Endothelial cell of umbilical vein (primary cell): ENCODE measurements at regions not wholly inside any gene's neighbourhood (a gene's known extent, or its start where the extent isn't known, plus 50 kb on each side); places are given as distances from the start of the nearest gene placed in this dataset.

Experiments
- EZH2 ChIP-seq: IDR thresholded peaks from 2 replicates; pipeline ENCODE4 v1.6.1; 2012; ENCODE audit warnings: borderline replicate concordance, low read depth, mild to moderate bottlenecking, moderate library complexity, low read length, inconsistent platforms; ENCODE audit not compliant: severe bottlenecking
- FOS ChIP-seq: IDR thresholded peaks from 2 replicates; pipeline ENCODE4 v1.6.1; 2011; ENCODE audit warnings: mild to moderate bottlenecking, low read length, moderate library complexity, borderline replicate concordance; ENCODE audit not compliant: insufficient read depth
- GATA2 ChIP-seq: IDR thresholded peaks from 2 replicates; pipeline ENCODE4 v1.7.0; 2011; ENCODE audit warnings: low read depth, mild to moderate bottlenecking, moderate library complexity, mixed read lengths, low read length; ENCODE audit not compliant: insufficient read length, insufficient read depth
- MYC ChIP-seq: IDR thresholded peaks from one replicate; pipeline ENCODE4 v1.6.1; 2011; ENCODE audit warnings: mild to moderate bottlenecking, low read depth, low read length
- POLR2A ChIP-seq: IDR thresholded peaks from 2 replicates; pipeline ENCODE4 v1.6.1; 2012; ENCODE audit warnings: low read depth, mild to moderate bottlenecking, control low read depth, low read length
- POLR2AphosphoS5 ChIP-seq: IDR thresholded peaks from 2 replicates; pipeline ENCODE4 v1.6.1; 2012; ENCODE audit warnings: low read depth, mild to moderate bottlenecking, control low read depth, low read length, moderate library complexity; ENCODE audit not compliant: insufficient read depth
- TF ChIP-seq, protein P1 (sequence below): IDR thresholded peaks from 2 replicates; pipeline ENCODE4 v1.6.1; 2011; ENCODE audit not compliant: insufficient read depth, insufficient read length
- TF ChIP-seq, protein P2 (sequence below), 2 donors: IDR thresholded peaks; 1 replicate in 1 of 2; 2 replicates in 1 of 2; pipeline ENCODE4 v1.5.1; 2011; ENCODE audit warnings: low read length in 2 of 2, mild to moderate bottlenecking in 2 of 2, moderate library complexity in 2 of 2, control low read depth in 1 of 2, inconsistent platforms in 1 of 2, low read depth in 1 of 2; ENCODE audit not compliant: insufficient read depth in 1 of 2; ENCODE audit errors: extremely low read depth in 1 of 2

DNA sequence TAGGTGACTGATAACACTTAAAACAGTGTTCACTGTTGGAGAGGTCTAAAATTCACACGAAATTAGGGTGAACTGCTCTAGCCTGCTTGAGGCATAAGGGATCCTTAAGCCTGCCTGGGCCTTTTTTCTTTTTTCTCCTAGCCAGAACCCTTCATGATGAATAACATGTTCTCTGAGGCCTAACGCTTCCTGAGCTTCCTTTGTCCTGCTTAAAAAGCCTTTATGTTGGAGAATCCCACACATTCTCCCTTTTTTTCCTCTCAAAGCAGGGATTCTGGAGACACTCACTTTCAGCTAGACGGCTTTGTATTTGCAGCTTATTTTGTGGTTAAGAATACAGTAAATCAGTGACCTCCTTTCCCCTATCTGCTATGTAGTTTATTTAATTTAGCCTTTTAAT, 354.7 kb upstream of the PHF14 start:
- TF ChIP-seq, protein P1, sequence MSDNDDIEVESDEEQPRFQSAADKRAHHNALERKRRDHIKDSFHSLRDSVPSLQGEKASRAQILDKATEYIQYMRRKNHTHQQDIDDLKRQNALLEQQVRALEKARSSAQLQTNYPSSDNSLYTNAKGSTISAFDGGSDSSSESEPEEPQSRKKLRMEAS = no peak
- TF ChIP-seq, protein P2, sequence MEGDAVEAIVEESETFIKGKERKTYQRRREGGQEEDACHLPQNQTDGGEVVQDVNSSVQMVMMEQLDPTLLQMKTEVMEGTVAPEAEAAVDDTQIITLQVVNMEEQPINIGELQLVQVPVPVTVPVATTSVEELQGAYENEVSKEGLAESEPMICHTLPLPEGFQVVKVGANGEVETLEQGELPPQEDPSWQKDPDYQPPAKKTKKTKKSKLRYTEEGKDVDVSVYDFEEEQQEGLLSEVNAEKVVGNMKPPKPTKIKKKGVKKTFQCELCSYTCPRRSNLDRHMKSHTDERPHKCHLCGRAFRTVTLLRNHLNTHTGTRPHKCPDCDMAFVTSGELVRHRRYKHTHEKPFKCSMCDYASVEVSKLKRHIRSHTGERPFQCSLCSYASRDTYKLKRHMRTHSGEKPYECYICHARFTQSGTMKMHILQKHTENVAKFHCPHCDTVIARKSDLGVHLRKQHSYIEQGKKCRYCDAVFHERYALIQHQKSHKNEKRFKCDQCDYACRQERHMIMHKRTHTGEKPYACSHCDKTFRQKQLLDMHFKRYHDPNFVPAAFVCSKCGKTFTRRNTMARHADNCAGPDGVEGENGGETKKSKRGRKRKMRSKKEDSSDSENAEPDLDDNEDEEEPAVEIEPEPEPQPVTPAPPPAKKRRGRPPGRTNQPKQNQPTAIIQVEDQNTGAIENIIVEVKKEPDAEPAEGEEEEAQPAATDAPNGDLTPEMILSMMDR (IDR thresholded peaks at IDR 0.05; ENCODE audit: extremely low read depth in 1 of 2, insufficient read depth in 1 of 2, low read depth in 1 of 2, low read length in 2 of 2) = no peak
- TF ChIP-seq POLR2A (no peak), EZH2 (no peak), POLR2AphosphoS5 (no peak), MYC (no peak), FOS (no peak), GATA2 (no peak)
